Keratinocyte (primary cell): ENCODE measurements at regions not wholly inside any gene's neighbourhood (a gene's known extent, or its start where the extent isn't known, plus 50 kb on each side); places are given as distances from the start of the nearest gene placed in this dataset.

Experiments used
- DNase-seq: peaks from one replicate; pipeline ENCODE4 v3.0.0-alpha.2; 2011; ENCODE audit warnings: low read depth, missing footprints, low spot score
- FAIRE-seq: peaks from 2 replicates; lab custom pipeline; 2011; peaks lifted over from hg19 to GRCh38; lab: Jason Lieb, UNC
- H2AFZ ChIP-seq: 2 replicates; pipeline ENCODE4 v1.6.0; 2012; ENCODE audit warnings: low read length, control low read depth, inconsistent platforms; ENCODE audit not compliant: control insufficient read depth
- H3K27ac ChIP-seq: 2 replicates; pipeline ENCODE4 v1.5.1; 2011; ENCODE audit warnings: low read length; ENCODE audit not compliant: control insufficient read depth, insufficient read depth
- H3K27me3 ChIP-seq: 3 replicates; pipeline ENCODE4 v1.6.0; 2011; ENCODE audit warnings: low read length; ENCODE audit not compliant: control insufficient read depth, insufficient read depth; ENCODE audit errors: extremely low read depth
- H3K36me3 ChIP-seq, 2 experiments: 2 replicates in 1 of 2; 3 replicates in 1 of 2; pipeline ENCODE4 v1.5.1; 2011; ENCODE audit warnings: low read length in 2 of 2, mild to moderate bottlenecking in 1 of 2; ENCODE audit not compliant: control insufficient read depth in 2 of 2, insufficient read depth in 2 of 2; ENCODE audit errors: extremely low read depth in 1 of 2
- H3K4me1 ChIP-seq: 3 replicates; pipeline ENCODE4 v1.5.1; 2011; ENCODE audit warnings: low read length; ENCODE audit not compliant: control insufficient read depth, insufficient read depth; ENCODE audit errors: extremely low read depth
- H3K4me2 ChIP-seq: 3 replicates; pipeline ENCODE4 v1.6.0; 2011; ENCODE audit warnings: low read depth, low read length; ENCODE audit not compliant: control insufficient read depth, insufficient read depth; ENCODE audit errors: extremely low read depth
- H3K4me3 ChIP-seq, 3 experiments: fragments of 200-600 bp in 1 of 3; sonication (generic) in 1 of 3; 2 replicates in 2 of 3; 3 replicates in 1 of 3; pipeline ENCODE4 v1.5.1; 2011 to 2016; ENCODE audit warnings: low read length in 3 of 3, mild to moderate bottlenecking in 3 of 3, control low read depth in 2 of 3, inconsistent platforms in 1 of 3, low read depth in 1 of 3, mixed read lengths in 1 of 3, mixed run types in 1 of 3, moderate library complexity in 1 of 3; ENCODE audit not compliant: control insufficient read depth in 2 of 3, insufficient read depth in 2 of 3; ENCODE audit errors: extremely low read depth in 1 of 3
- H3K79me2 ChIP-seq: 2 replicates; pipeline ENCODE4 v1.6.0; 2012; ENCODE audit warnings: low read length; ENCODE audit not compliant: control insufficient read depth, insufficient read depth
- H3K9ac ChIP-seq: 3 replicates; pipeline ENCODE4 v1.6.0; 2011; ENCODE audit warnings: low read length; ENCODE audit not compliant: control insufficient read depth, insufficient read depth; ENCODE audit errors: extremely low read depth
- H3K9me1 ChIP-seq: 3 replicates; pipeline ENCODE4 v1.6.0; 2011; ENCODE audit warnings: low read length; ENCODE audit not compliant: control insufficient read depth, insufficient read depth; ENCODE audit errors: extremely low read depth
- H3K9me3 ChIP-seq: 2 replicates; pipeline ENCODE4 v1.5.1; 2012; ENCODE audit warnings: low read depth, low read length; ENCODE audit not compliant: control insufficient read depth
- H4K20me1 ChIP-seq: 3 replicates; pipeline ENCODE4 v1.6.0; 2011; ENCODE audit warnings: low read length; ENCODE audit not compliant: control insufficient read depth, insufficient read depth; ENCODE audit errors: extremely low read depth
- EZH2 ChIP-seq: IDR thresholded peaks from one replicate; pipeline ENCODE4 v1.6.1; 2012; ENCODE audit warnings: inconsistent platforms, mild to moderate bottlenecking, low read length, moderate library complexity
- dilution Hi-C: fragments of 300-500 bp; cut with MboI; formaldehyde crosslinking; loops from one replicate; pipeline ENCODE4 v1.7.0; 2020; ENCODE audit warnings: low sequenced_read_pairs; ENCODE audit not compliant: extremely low pct_ligation_motif_present
- TF ChIP-seq, protein P1 (sequence below), 3 experiments: IDR thresholded peaks in 1 of 3; conservative IDR thresholded peaks in 1 of 3; optimal IDR thresholded peaks in 1 of 3; 2 replicates in 2 of 3; 3 replicates in 1 of 3; pipeline versions ENCODE3 to v1.5.1; 2011; ENCODE audit warnings: low read length in 3 of 3, mild to moderate bottlenecking in 3 of 3, moderate library complexity in 2 of 3, control low read depth in 1 of 3, inconsistent platforms in 1 of 3; ENCODE audit not compliant: insufficient read depth in 2 of 3; ENCODE audit errors: extremely low read depth in 1 of 3

DNA sequence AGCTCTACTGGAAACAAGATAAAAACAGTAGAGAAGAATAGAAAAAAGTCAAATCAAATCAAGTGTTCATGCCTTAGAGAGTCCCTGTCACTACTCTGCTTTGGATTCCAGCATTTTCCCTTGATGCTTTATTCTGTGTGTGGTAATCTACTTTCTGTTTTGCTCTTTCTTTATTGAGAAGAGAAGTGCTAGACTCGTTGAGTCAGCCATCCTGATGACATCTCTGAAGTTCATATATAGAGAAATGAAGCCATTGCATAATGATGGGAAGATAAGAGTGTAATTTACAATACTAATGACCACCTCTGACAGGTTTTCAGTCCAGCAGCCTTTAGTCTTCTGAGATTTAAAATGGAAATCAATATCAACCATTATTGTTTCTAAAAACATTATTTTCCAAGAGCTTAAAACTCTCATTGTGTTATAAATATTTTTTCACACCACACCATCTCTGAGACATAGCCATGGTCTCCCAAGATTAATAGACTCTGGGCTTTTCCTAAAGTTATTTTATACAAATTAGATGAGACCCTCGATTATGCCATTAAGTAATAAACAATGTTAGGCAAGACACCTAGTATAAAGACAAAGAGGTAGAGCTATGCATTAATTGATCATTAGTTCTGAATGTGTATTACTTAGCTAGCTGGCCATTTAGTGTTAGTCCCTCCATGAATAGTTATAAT is 679.0 kb upstream of the ACVR2A start:
- Histone ChIP-seq H3K79me2 (no peaks in the 10 kb centered on the region), H3K27me3 (no peaks in the 10 kb centered on the region), H3K27ac (no peak overlapping the region), H3K36me3 (no peaks in the 10 kb centered on the region), H4K20me1 (no peaks in the 10 kb centered on the region), H3K9ac (no peak overlapping the region), H3K4me1 (no peaks in the 10 kb centered on the region), H3K9me3 (no peaks in the 10 kb centered on the region), H3K4me3 (no peak overlapping the region), H2AFZ (no peak overlapping the region), H3K9me1 (no peaks in the 10 kb centered on the region), H3K4me2 (no peak overlapping the region)
- TF ChIP-seq, protein P1, sequence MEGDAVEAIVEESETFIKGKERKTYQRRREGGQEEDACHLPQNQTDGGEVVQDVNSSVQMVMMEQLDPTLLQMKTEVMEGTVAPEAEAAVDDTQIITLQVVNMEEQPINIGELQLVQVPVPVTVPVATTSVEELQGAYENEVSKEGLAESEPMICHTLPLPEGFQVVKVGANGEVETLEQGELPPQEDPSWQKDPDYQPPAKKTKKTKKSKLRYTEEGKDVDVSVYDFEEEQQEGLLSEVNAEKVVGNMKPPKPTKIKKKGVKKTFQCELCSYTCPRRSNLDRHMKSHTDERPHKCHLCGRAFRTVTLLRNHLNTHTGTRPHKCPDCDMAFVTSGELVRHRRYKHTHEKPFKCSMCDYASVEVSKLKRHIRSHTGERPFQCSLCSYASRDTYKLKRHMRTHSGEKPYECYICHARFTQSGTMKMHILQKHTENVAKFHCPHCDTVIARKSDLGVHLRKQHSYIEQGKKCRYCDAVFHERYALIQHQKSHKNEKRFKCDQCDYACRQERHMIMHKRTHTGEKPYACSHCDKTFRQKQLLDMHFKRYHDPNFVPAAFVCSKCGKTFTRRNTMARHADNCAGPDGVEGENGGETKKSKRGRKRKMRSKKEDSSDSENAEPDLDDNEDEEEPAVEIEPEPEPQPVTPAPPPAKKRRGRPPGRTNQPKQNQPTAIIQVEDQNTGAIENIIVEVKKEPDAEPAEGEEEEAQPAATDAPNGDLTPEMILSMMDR (optimal IDR thresholded peaks at IDR 0.05 in 1 of 3, IDR thresholded peaks at IDR 0.05 in 1 of 3, conservative IDR thresholded peaks at IDR 0.05 in 1 of 3; ENCODE audit: extremely low read depth in 1 of 3, insufficient read depth in 2 of 3, low read length in 3 of 3) = no peak
- no peak for TF ChIP-seq EZH2
- dilution Hi-C loops = no loop called here
- FAIRE-seq (no peak), DNase-seq (no peak)

DNA sequence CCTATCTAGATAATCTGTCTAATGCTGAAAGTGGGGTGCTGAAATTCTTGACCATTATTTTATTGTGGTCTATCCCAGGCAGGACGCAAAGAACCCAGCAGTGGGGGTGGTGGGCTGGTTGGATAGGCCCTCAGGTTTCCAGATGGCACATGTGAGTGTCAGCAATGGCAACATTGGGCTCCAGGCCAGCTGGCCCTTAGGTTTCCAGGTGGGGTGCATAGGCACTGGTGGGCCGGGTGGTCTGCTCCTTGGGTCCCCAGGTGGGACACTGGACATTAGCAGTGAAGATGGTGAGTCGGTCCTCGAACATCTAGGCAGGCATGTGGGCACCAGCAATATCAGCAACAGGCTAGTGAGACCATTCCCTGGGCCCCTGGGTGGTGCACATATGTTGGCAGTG is 680.3 kb upstream of the ACVR2A start:
- FAIRE-seq (no peak), DNase-seq (no peak)
- Histone ChIP-seq H3K4me3 (no peak overlapping the region), H3K9me1 (no peaks in the 10 kb centered on the region), H3K4me2 (no peak overlapping the region), H2AFZ (no peak overlapping the region), H3K27ac (no peak overlapping the region), H3K9ac (no peak overlapping the region), H3K27me3 (no peaks in the 10 kb centered on the region), H3K4me1 (no peaks in the 10 kb centered on the region), H3K36me3 (no peaks in the 10 kb centered on the region), H3K79me2 (no peaks in the 10 kb centered on the region), H4K20me1 (no peaks in the 10 kb centered on the region), H3K9me3 (no peaks in the 10 kb centered on the region)
- TF ChIP-seq, protein P1 (optimal IDR thresholded peaks at IDR 0.05 in 1 of 3, IDR thresholded peaks at IDR 0.05 in 1 of 3, conservative IDR thresholded peaks at IDR 0.05 in 1 of 3; ENCODE audit: extremely low read depth in 1 of 3, insufficient read depth in 2 of 3, low read length in 3 of 3) = no peak
- TF ChIP-seq EZH2 = no peak
- dilution Hi-C loops = no loop called here
